Testis (tissue), 2 donors: ENCODE measurements at regions not wholly inside any gene's neighbourhood (a gene's known extent, or its start where the extent isn't known, plus 50 kb on each side); places are given as distances from the start of the nearest gene placed in this dataset.

ENCODE experiments used
- POLR2A ChIP-seq: fragments of 450-650 bp; IDR thresholded peaks from one replicate; pipeline ENCODE4 v1.6.1; 2017; ENCODE audit warnings: antibody characterized with exemption, mild to moderate bottlenecking, moderate library complexity
- TF ChIP-seq, protein P1 (sequence below), 3 experiments: fragments of 450-650 bp in 2 of 3; fragments of 200-600 bp in 1 of 3; sonication (generic) in 1 of 3; IDR thresholded peaks; one replicate each; pipeline ENCODE4 v1.5.1; 2016 to 2019; ENCODE audit warnings: antibody characterized with exemption in 3 of 3, mild to moderate bottlenecking in 2 of 3, moderate library complexity in 1 of 3

GRCh38 chr13:99662678-99663077, 161.4 kb downstream of the TM9SF2 start:
- TF ChIP-seq, protein P1, sequence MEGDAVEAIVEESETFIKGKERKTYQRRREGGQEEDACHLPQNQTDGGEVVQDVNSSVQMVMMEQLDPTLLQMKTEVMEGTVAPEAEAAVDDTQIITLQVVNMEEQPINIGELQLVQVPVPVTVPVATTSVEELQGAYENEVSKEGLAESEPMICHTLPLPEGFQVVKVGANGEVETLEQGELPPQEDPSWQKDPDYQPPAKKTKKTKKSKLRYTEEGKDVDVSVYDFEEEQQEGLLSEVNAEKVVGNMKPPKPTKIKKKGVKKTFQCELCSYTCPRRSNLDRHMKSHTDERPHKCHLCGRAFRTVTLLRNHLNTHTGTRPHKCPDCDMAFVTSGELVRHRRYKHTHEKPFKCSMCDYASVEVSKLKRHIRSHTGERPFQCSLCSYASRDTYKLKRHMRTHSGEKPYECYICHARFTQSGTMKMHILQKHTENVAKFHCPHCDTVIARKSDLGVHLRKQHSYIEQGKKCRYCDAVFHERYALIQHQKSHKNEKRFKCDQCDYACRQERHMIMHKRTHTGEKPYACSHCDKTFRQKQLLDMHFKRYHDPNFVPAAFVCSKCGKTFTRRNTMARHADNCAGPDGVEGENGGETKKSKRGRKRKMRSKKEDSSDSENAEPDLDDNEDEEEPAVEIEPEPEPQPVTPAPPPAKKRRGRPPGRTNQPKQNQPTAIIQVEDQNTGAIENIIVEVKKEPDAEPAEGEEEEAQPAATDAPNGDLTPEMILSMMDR (IDR thresholded peaks at IDR 0.05): no peak
- no peak for TF ChIP-seq POLR2A
